ENCODE measurements at regions not wholly inside any gene's neighbourhood (a gene's known extent, or its start where the extent isn't known, plus 50 kb on each side); places are given as distances from the start of the nearest gene placed in this dataset.

DNA sequence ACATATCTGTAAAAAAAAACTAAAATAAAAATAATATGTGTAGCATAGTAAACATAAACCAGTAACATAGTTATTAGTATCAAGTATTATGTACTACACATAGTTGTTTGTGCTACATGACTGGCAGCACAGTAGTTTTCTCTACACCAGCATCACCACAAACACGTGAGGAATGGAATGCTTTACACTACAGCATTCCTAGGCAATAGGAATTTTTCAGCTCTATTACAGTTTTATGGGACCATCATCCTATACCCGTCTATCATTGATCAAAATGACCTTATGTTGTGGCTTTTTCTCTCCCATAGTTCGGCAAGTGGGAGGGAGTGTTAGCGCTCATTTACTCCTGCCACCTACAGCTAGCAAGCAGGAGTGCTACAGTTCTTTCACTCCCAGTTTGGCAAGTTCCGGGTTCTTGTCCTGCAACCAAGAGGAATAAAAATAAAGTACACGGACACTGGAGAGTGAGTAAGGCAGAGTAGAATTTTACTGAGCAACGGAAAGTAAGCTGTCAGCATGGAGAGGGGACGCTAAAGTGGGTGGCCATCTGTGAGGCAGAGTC is 196.8 kb upstream of the HSF2 start (continued):
- TF ChIP-seq, protein P1, sequence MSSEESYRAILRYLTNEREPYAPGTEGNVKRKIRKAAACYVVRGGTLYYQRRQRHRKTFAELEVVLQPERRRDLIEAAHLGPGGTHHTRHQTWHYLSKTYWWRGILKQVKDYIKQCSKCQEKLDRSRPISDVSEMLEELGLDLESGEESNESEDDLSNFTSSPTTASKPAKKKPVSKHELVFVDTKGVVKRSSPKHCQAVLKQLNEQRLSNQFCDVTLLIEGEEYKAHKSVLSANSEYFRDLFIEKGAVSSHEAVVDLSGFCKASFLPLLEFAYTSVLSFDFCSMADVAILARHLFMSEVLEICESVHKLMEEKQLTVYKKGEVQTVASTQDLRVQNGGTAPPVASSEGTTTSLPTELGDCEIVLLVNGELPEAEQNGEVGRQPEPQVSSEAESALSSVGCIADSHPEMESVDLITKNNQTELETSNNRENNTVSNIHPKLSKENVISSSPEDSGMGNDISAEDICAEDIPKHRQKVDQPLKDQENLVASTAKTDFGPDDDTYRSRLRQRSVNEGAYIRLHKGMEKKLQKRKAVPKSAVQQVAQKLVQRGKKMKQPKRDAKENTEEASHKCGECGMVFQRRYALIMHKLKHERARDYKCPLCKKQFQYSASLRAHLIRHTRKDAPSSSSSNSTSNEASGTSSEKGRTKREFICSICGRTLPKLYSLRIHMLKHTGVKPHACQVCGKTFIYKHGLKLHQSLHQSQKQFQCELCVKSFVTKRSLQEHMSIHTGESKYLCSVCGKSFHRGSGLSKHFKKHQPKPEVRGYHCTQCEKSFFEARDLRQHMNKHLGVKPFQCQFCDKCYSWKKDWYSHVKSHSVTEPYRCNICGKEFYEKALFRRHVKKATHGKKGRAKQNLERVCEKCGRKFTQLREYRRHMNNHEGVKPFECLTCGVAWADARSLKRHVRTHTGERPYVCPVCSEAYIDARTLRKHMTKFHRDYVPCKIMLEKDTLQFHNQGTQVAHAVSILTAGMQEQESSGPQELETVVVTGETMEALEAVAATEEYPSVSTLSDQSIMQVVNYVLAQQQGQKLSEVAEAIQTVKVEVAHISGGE (tag by site-specific recombination; conservative IDR thresholded peaks at IDR 0.05; ENCODE audit: low read depth) = no peak
- no peak for TF ChIP-seq ZNF221 (tag by site-specific recombination; IDR thresholded peaks at IDR 0.05; ENCODE audit: borderline replicate concordance)
- no peak for TF ChIP-seq SCRT2 (tag by site-specific recombination; IDR thresholded peaks at IDR 0.05)
- TF ChIP-seq, protein P2, sequence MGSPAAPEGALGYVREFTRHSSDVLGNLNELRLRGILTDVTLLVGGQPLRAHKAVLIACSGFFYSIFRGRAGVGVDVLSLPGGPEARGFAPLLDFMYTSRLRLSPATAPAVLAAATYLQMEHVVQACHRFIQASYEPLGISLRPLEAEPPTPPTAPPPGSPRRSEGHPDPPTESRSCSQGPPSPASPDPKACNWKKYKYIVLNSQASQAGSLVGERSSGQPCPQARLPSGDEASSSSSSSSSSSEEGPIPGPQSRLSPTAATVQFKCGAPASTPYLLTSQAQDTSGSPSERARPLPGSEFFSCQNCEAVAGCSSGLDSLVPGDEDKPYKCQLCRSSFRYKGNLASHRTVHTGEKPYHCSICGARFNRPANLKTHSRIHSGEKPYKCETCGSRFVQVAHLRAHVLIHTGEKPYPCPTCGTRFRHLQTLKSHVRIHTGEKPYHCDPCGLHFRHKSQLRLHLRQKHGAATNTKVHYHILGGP (tag by site-specific recombination; IDR thresholded peaks at IDR 0.05) = no peak
- TF ChIP-seq BCL11B (tag by site-specific recombination; IDR thresholded peaks at IDR 0.05; ENCODE audit: low read depth) = no peak
- TF ChIP-seq ZNF23 (tag by site-specific recombination; IDR thresholded peaks at IDR 0.05; ENCODE audit: borderline replicate concordance) = no peak
- no peak for TF ChIP-seq ZNF266 (tag by site-specific recombination; IDR thresholded peaks at IDR 0.05; ENCODE audit: low read depth)
- TF ChIP-seq ZBTB8A (tag by site-specific recombination; IDR thresholded peaks at IDR 0.05) = no peak

DNA sequence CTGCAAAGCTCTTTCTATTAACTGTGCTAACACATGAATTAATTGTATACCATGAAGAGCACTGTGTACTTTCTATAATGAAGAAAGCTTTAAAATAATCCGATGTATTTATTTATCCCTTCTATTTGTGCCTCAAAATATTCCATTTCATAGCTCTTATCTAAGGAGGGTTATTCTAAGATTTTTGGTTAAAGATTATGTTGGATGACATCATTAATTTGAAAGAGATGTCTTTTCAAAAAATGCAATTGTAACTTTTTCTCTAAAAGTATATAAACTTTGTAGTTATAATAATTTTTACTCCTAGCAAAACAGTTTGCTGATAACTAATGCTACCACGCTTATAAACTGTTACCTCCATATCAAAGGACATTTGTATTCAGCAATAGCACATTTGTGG is 192.4 kb upstream of the HSF2 start:
- H3K9me3 ChIP-seq (ENCODE audit: control insufficient read depth, insufficient read depth, low read depth, low read length) = no peaks in the 10 kb centered on the region
- H3K4me3 ChIP-seq (ENCODE audit: low read depth, low read length) = no peak overlapping the region
- no peaks in the 10 kb centered on the region for H3K4me1 ChIP-seq (ENCODE audit: control insufficient read depth, insufficient read depth, low read length)
- no peak for TF ChIP-seq ZSCAN23 (tag by site-specific recombination; IDR thresholded peaks at IDR 0.05)
- TF ChIP-seq, protein P3, sequence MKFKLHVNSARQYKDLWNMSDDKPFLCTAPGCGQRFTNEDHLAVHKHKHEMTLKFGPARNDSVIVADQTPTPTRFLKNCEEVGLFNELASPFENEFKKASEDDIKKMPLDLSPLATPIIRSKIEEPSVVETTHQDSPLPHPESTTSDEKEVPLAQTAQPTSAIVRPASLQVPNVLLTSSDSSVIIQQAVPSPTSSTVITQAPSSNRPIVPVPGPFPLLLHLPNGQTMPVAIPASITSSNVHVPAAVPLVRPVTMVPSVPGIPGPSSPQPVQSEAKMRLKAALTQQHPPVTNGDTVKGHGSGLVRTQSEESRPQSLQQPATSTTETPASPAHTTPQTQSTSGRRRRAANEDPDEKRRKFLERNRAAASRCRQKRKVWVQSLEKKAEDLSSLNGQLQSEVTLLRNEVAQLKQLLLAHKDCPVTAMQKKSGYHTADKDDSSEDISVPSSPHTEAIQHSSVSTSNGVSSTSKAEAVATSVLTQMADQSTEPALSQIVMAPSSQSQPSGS (tag by site-specific recombination; IDR thresholded peaks at IDR 0.05; ENCODE audit: low read depth) = peak; percentile 72
- ChIA-PET POLR2A (no interaction called here), CTCF (interaction anchor here (0.8 kb wide), 1 partner anchor 386 kb away, joined by 4 read pairs; no protein-coding TSS in a partner anchor)
- no peaks in the 10 kb centered on the region for H3K36me3 ChIP-seq (ENCODE audit: control insufficient read depth in 2 of 2, insufficient read depth in 1 of 2, low read length in 2 of 2)
- H3K27ac ChIP-seq (ENCODE audit: extremely low read depth, low read depth, low read length) = no peak overlapping the region

DNA sequence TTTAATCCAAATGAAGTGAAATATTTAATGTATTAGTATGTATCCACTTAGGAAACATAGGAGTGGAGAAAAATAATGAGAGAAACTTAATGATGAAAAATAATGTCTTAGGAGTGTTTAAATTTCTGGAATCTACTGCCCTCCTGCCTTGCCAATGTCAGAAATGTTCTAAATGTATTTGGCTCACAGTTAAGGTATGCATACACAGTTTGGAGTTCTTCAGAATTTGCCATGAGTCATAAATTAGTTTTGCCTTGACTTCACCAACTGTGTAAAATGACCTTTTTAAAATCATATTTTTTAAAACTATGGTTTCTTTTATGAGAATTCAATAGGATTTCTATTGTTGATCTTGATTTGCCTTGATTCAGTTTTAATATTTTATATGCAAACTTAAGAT is 191.7 kb upstream of the HSF2 start:
- ChIA-PET POLR2A (no interaction called here), CTCF (interaction anchor here (0.8 kb wide), 1 partner anchor 385 kb away, joined by 4 read pairs; no protein-coding TSS in a partner anchor)
- Histone ChIP-seq H3K4me3 (ENCODE audit: low read depth, low read length) (no peak overlapping the region), H3K27ac (ENCODE audit: extremely low read depth, low read depth, low read length) (no peak overlapping the region), H3K36me3 (ENCODE audit: control insufficient read depth in 2 of 2, insufficient read depth in 1 of 2, low read length in 2 of 2) (no peaks in the 10 kb centered on the region), H3K4me1 (ENCODE audit: control insufficient read depth, insufficient read depth, low read length) (no peaks in the 10 kb centered on the region), H3K9me3 (ENCODE audit: control insufficient read depth, insufficient read depth, low read depth, low read length) (no peaks in the 10 kb centered on the region)
- TF ChIP-seq, protein P4, sequence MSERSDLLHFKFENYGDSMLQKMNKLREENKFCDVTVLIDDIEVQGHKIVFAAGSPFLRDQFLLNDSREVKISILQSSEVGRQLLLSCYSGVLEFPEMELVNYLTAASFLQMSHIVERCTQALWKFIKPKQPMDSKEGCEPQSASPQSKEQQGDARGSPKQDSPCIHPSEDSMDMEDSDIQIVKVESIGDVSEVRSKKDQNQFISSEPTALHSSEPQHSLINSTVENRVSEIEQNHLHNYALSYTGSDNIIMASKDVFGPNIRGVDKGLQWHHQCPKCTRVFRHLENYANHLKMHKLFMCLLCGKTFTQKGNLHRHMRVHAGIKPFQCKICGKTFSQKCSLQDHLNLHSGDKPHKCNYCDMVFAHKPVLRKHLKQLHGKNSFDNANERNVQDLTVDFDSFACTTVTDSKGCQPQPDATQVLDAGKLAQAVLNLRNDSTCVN (tag by site-specific recombination; optimal IDR thresholded peaks at IDR 0.05) = no peak
- TF ChIP-seq YY2 (tag by site-specific recombination; IDR thresholded peaks at IDR 0.05) (no peak), BCL11A (tag by site-specific recombination; IDR thresholded peaks at IDR 0.05; ENCODE audit: low read depth) (no peak), ZNF423 (tag by site-specific recombination; IDR thresholded peaks at IDR 0.05) (no peak)
